Breast epithelium (tissue), 4 donors: ENCODE measurements at regions not wholly inside any gene's neighbourhood (a gene's known extent, or its start where the extent isn't known, plus 50 kb on each side); places are given as distances from the start of the nearest gene placed in this dataset.

Experiments used
- DNase-seq, 2 donors: peaks; one replicate each; pipeline ENCODE4 v3.0.0-alpha.2; 2019; ENCODE audit warnings: low spot score in 2 of 2
- H3K27ac ChIP-seq, 2 donors: fragments of 200-600 bp; sonication (generic) in 1 of 2; one replicate each; pipeline ENCODE4 v1.5.1; 2016 to 2019; ENCODE audit warnings: mild to moderate bottlenecking in 1 of 2
- H3K27me3 ChIP-seq, 2 donors: fragments of 200-600 bp; sonication (generic) in 1 of 2; one replicate each; pipeline versions ENCODE4 v1.5.1 to v1.6.0; 2017 to 2019; ENCODE audit warnings: control low read depth in 1 of 2, mild to moderate bottlenecking in 1 of 2
- H3K36me3 ChIP-seq: fragments of 200-600 bp; one replicate; pipeline ENCODE4 v1.5.1; 2019
- H3K4me1 ChIP-seq, 2 donors: fragments of 200-600 bp; sonication (generic); one replicate each; pipeline ENCODE4 v1.5.1; 2016 to 2019; ENCODE audit warnings: control low read depth in 1 of 2
- H3K4me3 ChIP-seq, 3 donors: fragments of 200-600 bp; sonication (generic); 1 replicate in 2 of 3; 2 replicates in 1 of 3; pipeline ENCODE4 v1.5.1; 2016 to 2019; ENCODE audit warnings: mild to moderate bottlenecking in 3 of 3, moderate library complexity in 2 of 3
- H3K9me3 ChIP-seq, 2 donors: fragments of 200-600 bp; sonication (generic) in 1 of 2; one replicate each; pipeline ENCODE4 v1.5.1; 2016 to 2019; ENCODE audit warnings: control low read depth in 1 of 2
- CTCF ChIP-seq, 3 donors: fragments of 450-650 bp; IDR thresholded peaks; one replicate each; pipeline ENCODE4 v1.5.1; 2016 to 2017; ENCODE audit warnings: antibody characterized with exemption in 3 of 3, mild to moderate bottlenecking in 3 of 3, moderate library complexity in 3 of 3
- POLR2A ChIP-seq: fragments of 450-650 bp; IDR thresholded peaks from one replicate; pipeline ENCODE4 v1.6.1; 2016; ENCODE audit warnings: antibody characterized with exemption, mild to moderate bottlenecking, moderate library complexity
- POLR2AphosphoS5 ChIP-seq, 3 donors: sonication (generic); formaldehyde crosslinking; IDR thresholded peaks; one replicate each; pipeline ENCODE4 v1.6.1; 2017; ENCODE audit warnings: antibody characterized with exemption in 3 of 3
- intact Hi-C: fragments of 100-400 bp; cut with DNase I; formaldehyde crosslinking; loops from one replicate; pipeline ENCODE4 v1.15.1; 2023; ENCODE audit warnings: low total_unique reads

- H3K27ac ChIP-seq = no peak overlapping the region
- peaks cover 0 to 10% of the 10 kb centered on the region in 2 donors for H3K9me3 ChIP-seq
- no peak overlapping the region for H3K4me3 ChIP-seq
- no peaks in the 10 kb centered on the region for H3K4me1 ChIP-seq
- no peaks in the 10 kb centered on the region for H3K36me3 ChIP-seq
- DNase-seq = no peak
- intact Hi-C loops = no loop called here
- TF ChIP-seq POLR2AphosphoS5 (IDR thresholded peaks at IDR 0.05) = no peak
- no peak for TF ChIP-seq CTCF (IDR thresholded peaks at IDR 0.05)
- no peak for TF ChIP-seq POLR2A
- no peaks in the 10 kb centered on the region for H3K27me3 ChIP-seq
Measured at GRCh38 chr20:24194143-24194542, 205.6 kb upstream of the GGTLC1 start.

DNA sequence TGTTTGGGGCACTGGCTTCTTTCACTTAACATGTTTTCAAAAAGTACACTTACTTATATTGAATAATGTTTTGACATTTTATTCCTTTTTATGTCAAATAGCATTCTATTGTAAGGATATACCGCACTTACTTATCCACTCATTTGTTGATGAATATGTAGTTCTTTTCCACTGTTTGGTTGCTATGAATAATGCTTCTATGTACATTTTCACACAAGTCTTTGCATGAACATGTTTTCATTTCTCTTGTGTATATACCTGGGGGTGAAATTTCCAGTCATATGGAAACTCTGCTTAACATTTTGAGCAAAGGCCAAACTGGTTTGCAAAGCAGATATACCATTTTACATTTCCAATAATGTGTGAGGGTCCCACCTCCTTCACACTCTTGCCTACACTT is 202.3 kb upstream of the GGTLC1 start:
- Histone ChIP-seq H3K4me1 (no peaks in the 10 kb centered on the region), H3K27ac (no peak overlapping the region), H3K27me3 (no peaks in the 10 kb centered on the region), H3K36me3 (no peaks in the 10 kb centered on the region), H3K4me3 (no peak overlapping the region), H3K9me3 (peaks cover 0 to 10% of the 10 kb centered on the region in 2 donors)
- intact Hi-C loops = no loop called here
- no peak for DNase-seq
- TF ChIP-seq CTCF (IDR thresholded peaks at IDR 0.05) = no peak
- no peak for TF ChIP-seq POLR2A
- no peak for TF ChIP-seq POLR2AphosphoS5 (IDR thresholded peaks at IDR 0.05)

- Histone ChIP-seq H3K27me3 (no peaks in the 10 kb centered on the region), H3K9me3 (peaks cover 0 to 10% of the 10 kb centered on the region in 2 donors), H3K4me1 (no peaks in the 10 kb centered on the region), H3K36me3 (no peaks in the 10 kb centered on the region), H3K4me3 (no peak overlapping the region), H3K27ac (no peak overlapping the region)
- DNase-seq = no peak
- no peak for TF ChIP-seq CTCF (IDR thresholded peaks at IDR 0.05)
- no peak for TF ChIP-seq POLR2AphosphoS5 (IDR thresholded peaks at IDR 0.05)
- no peak for TF ChIP-seq POLR2A
- intact Hi-C loops = no loop called here
Measured at GRCh38 chr20:24185791-24186190, 197.2 kb upstream of the GGTLC1 start.

DNA sequence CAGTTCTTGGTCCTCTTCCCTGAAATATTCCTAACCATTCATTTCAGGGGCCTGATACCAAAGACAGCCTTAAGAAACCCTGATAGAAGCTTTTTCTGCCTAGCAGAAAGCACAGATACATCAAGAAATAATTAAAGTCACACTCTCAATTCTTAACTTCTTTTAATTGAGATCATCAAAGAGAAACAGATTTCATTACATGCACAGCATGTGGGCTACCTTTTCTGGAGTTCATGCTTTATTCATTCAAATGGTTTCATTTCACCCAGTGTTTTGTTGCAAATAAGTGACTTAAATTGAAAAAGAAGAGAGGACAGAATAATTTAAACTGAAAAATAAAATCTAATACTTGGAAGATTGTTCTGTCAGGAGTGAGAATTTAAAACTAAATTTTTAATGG is 192.6 kb upstream of the GGTLC1 start:
- no peaks in the 10 kb centered on the region for H3K9me3 ChIP-seq
- H3K27ac ChIP-seq = no peak overlapping the region
- no peaks in the 10 kb centered on the region for H3K36me3 ChIP-seq
- no peaks in the 10 kb centered on the region for H3K4me1 ChIP-seq
- no peak for DNase-seq
- no peaks in the 10 kb centered on the region for H3K27me3 ChIP-seq
- TF ChIP-seq POLR2A = no peak
- TF ChIP-seq CTCF (IDR thresholded peaks at IDR 0.05) = no peak
- TF ChIP-seq POLR2AphosphoS5 (IDR thresholded peaks at IDR 0.05) = no peak
- H3K4me3 ChIP-seq = no peak overlapping the region
- intact Hi-C loops = no loop called here

GRCh38 chr20:24169256-24169655 is 180.7 kb upstream of the GGTLC1 start:
- Histone ChIP-seq H3K27me3 (no peaks in the 10 kb centered on the region), H3K9me3 (peaks cover 0 to 13% of the 10 kb centered on the region in 2 donors), H3K4me3 (no peak overlapping the region), H3K4me1 (no peaks in the 10 kb centered on the region), H3K27ac (no peak overlapping the region), H3K36me3 (no peaks in the 10 kb centered on the region)
- intact Hi-C loops = loop anchor here (10.0 kb wide), 1 partner anchor 554 kb away; no protein-coding TSS in a partner anchor
- TF ChIP-seq POLR2A (no peak), POLR2AphosphoS5 (IDR thresholded peaks at IDR 0.05) (no peak)
- DNase-seq = no peak

DNA sequence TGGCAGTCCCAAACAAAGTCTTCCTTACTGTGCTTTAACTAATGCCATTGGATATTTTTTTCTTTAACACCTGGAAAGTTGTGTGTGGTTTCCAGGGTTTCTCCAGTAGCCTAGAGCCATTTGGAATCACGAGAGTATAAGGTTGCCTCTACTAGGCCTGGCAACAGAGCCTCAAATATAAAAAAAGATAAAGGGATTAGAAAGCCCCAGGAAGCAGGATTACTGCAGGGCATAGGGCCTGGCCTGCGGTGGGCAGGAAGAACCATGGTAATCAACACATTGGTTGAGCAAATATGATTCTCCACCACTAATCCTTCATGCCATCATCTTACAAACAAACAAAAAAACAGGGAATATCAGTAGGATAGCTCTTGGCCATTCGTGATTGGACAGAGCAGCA is 177.8 kb upstream of the GGTLC1 start:
- intact Hi-C loops = loop anchor here (10.0 kb wide), 1 partner anchor 552 kb away; no protein-coding TSS in a partner anchor

More for the DNA sequence above, 177.8 kb upstream of the GGTLC1 start:
- no peak for DNase-seq
- no peaks in the 10 kb centered on the region for H3K36me3 ChIP-seq
- TF ChIP-seq CTCF (IDR thresholded peaks at IDR 0.05) (no peak), POLR2AphosphoS5 (IDR thresholded peaks at IDR 0.05) (no peak), POLR2A (no peak)
- no peak overlapping the region for H3K27ac ChIP-seq
- H3K9me3 ChIP-seq = no peaks in the 10 kb centered on the region
- H3K4me1 ChIP-seq = no peaks in the 10 kb centered on the region
- H3K4me3 ChIP-seq = no peak overlapping the region
- no peaks in the 10 kb centered on the region for H3K27me3 ChIP-seq
